IMR-90 (cell line): ENCODE measurements at regions not wholly inside any gene's neighbourhood (a gene's known extent, or its start where the extent isn't known, plus 50 kb on each side); places are given as distances from the start of the nearest gene placed in this dataset.

ENCODE experiments used
- ATAC-seq: fragments of 200-7000 bp; cut with Tn5 transposase; 2 replicates; pipeline ENCODE4 v1.9.1; 2020; ENCODE audit warnings: low read depth, mild to moderate bottlenecking, moderate library complexity
- BruUV-seq: library from RNA; stranded (reverse); fragments of 400-500 nt; replicated peaks from 2 replicates; lab custom pipeline; 2021; lab: Mats Ljungman, UMichigan
- CTCF ChIA-PET: fragments of 300-600 bp; formaldehyde crosslinking; extraction: SDS; loops from one replicate; lab custom pipeline; 2021; ENCODE audit warnings: antibody characterized with exemption; lab: Yijun Ruan, JAX
- POLR2A ChIA-PET: fragments of 300-600 bp; sonication (Branson Sonifier 250); formaldehyde crosslinking; loops from one replicate; lab custom pipeline; 2022; ENCODE audit warnings: antibody characterized with exemption; ENCODE audit not compliant: unreplicated experiment; lab: Charles Lee
- DNase-seq: peaks from one replicate; pipeline ENCODE4 v3.0.0; 2013
- H2AFZ ChIP-seq: replicated peaks from 2 replicates; pipeline ENCODE3; 2013; ENCODE audit warnings: low read length, mild to moderate bottlenecking; ENCODE audit not compliant: poor library complexity
- H2AK5ac ChIP-seq: 2 replicates; pipeline ENCODE4 v1.6.1; 2013; ENCODE audit warnings: low read depth, low read length, inconsistent platforms
- H2AK9ac ChIP-seq: replicated peaks from 2 replicates; pipeline ENCODE3; 2013; ENCODE audit warnings: mild to moderate bottlenecking, low read depth, low read length, moderate library complexity; ENCODE audit not compliant: poor library complexity
- H2BK120ac ChIP-seq: 2 replicates; pipeline ENCODE4 v1.6.1; 2013; ENCODE audit warnings: low read depth, low read length, inconsistent platforms
- H2BK15ac ChIP-seq: 3 replicates; pipeline ENCODE4 v1.6.1; 2013; ENCODE audit warnings: low read depth, low read length, inconsistent platforms
- H2BK20ac ChIP-seq: 2 replicates; pipeline ENCODE4 v1.6.1; 2013; ENCODE audit warnings: low read depth, mild to moderate bottlenecking, inconsistent platforms, low read length, moderate library complexity
- H2BK5ac ChIP-seq: 2 replicates; pipeline ENCODE4 v1.6.1; 2013; ENCODE audit warnings: mild to moderate bottlenecking, low read depth, low read length, inconsistent platforms; ENCODE audit not compliant: poor library complexity, severe bottlenecking
- H3K14ac ChIP-seq: replicated peaks from 2 replicates; pipeline ENCODE4 v1.6.1; 2013; ENCODE audit warnings: low read depth, low read length, inconsistent platforms
- H3K18ac ChIP-seq: 2 replicates; pipeline ENCODE4 v1.6.1; 2013; ENCODE audit warnings: low read depth, low read length, control low read depth
- H3K23ac ChIP-seq: 2 replicates; pipeline ENCODE4 v1.6.1; 2013; ENCODE audit warnings: low read depth, low read length, inconsistent platforms
- H3K27ac ChIP-seq: 2 replicates; pipeline ENCODE4 v1.5.1; 2013; ENCODE audit warnings: mild to moderate bottlenecking, control low read depth, low read length; ENCODE audit not compliant: insufficient read depth
- H3K27me3 ChIP-seq: 2 replicates; pipeline ENCODE4 v1.6.1; 2013; ENCODE audit warnings: low read length; ENCODE audit not compliant: control insufficient read depth, insufficient read depth
- H3K36me3 ChIP-seq: 2 replicates; pipeline ENCODE4 v1.6.1; 2013; ENCODE audit warnings: low read length, mixed read lengths; ENCODE audit not compliant: control insufficient read depth, insufficient read depth
- H3K4ac ChIP-seq: 2 replicates; pipeline ENCODE4 v1.6.1; 2013; ENCODE audit warnings: low read depth, low read length, inconsistent platforms
- H3K4me1 ChIP-seq: 2 replicates; pipeline ENCODE4 v1.6.1; 2013; ENCODE audit warnings: low read length, mixed read lengths; ENCODE audit not compliant: control insufficient read depth, insufficient read depth
- H3K4me2 ChIP-seq: 2 replicates; pipeline ENCODE4 v1.6.1; 2013; ENCODE audit warnings: low read depth, mild to moderate bottlenecking, control low read depth, low read length, moderate library complexity
- H3K4me3 ChIP-seq: 2 replicates; pipeline ENCODE4 v1.5.1; 2013; ENCODE audit warnings: low read depth, mild to moderate bottlenecking, control low read depth, low read length, moderate library complexity; ENCODE audit not compliant: insufficient read depth
- H3K56ac ChIP-seq: 2 replicates; pipeline ENCODE4 v1.6.1; 2013; ENCODE audit warnings: low read length, inconsistent platforms; ENCODE audit not compliant: insufficient read depth; ENCODE audit errors: extremely low read depth
- H3K79me1 ChIP-seq, 2 experiments: 2 replicates each; pipeline ENCODE4 v1.6.1; 2013; ENCODE audit warnings: low read length in 2 of 2, inconsistent platforms in 1 of 2, low read depth in 1 of 2
- H3K9ac ChIP-seq: 2 replicates; pipeline ENCODE4 v1.6.1; 2013; ENCODE audit warnings: low read depth, low read length, control low read depth
- H3K9me1 ChIP-seq: 2 replicates; pipeline ENCODE4 v1.6.1; 2013; ENCODE audit warnings: low read length, inconsistent platforms; ENCODE audit not compliant: insufficient read depth
- H3K9me3 ChIP-seq: 2 replicates; pipeline ENCODE4 v1.6.1; 2013; ENCODE audit warnings: low read length; ENCODE audit not compliant: control insufficient read depth, insufficient read depth
- H4K20me1 ChIP-seq: 2 replicates; pipeline ENCODE4 v1.6.1; 2013; ENCODE audit warnings: low read length, inconsistent platforms; ENCODE audit not compliant: insufficient read depth
- H4K5ac ChIP-seq: 2 replicates; pipeline ENCODE4 v1.6.1; 2013; ENCODE audit warnings: mild to moderate bottlenecking, low read depth, low read length, control low read depth
- H4K8ac ChIP-seq, 2 experiments: 2 replicates each; pipeline ENCODE4 v1.6.1; 2013; ENCODE audit warnings: low read depth in 2 of 2, low read length in 2 of 2, control low read depth in 1 of 2, inconsistent platforms in 1 of 2
- H4K91ac ChIP-seq: 2 replicates; pipeline ENCODE4 v1.6.1; 2013; ENCODE audit warnings: low read depth, low read length, inconsistent platforms; ENCODE audit not compliant: insufficient read depth
- RCOR1 ChIP-seq: IDR thresholded peaks from 2 replicates; pipeline ENCODE4 v1.6.1; 2012; ENCODE audit warnings: mild to moderate bottlenecking, low read length, improper control_type of control experiment; ENCODE audit not compliant: insufficient replicate concordance
- WGBS, 2 experiments: methylation state at CpG; one replicate each; pipeline versions ENCODE4 v1.1.5 to v1.1.7; 2013; ENCODE audit warnings: missing lambda C conversion rate in 2 of 2; ENCODE audit not compliant: insufficient read length in 1 of 2; ENCODE audit errors: extremely low coverage in 2 of 2; 5-methylcytosine and 5-hydroxymethylcytosine counted together
- dilution Hi-C: fragments of 300-500 bp; cut with HindIII; formaldehyde crosslinking; loops from one replicate; pipeline ENCODE4 v1.14.3; 2018; ENCODE audit warnings: low sequenced_read_pairs; ENCODE audit not compliant: unreplicated experiment
- in situ Hi-C: fragments of 300-500 bp; cut with MboI; formaldehyde crosslinking; loops from 3 replicates; pipeline ENCODE4 v1.14.3; 2019; ENCODE audit warnings: low sequenced_read_pairs, inconsistent platforms, mixed read lengths
- intact Hi-C: fragments of 100-400 bp; cut with micrococcal nuclease; formaldehyde crosslinking; loops from 2 replicates; pipeline ENCODE4 v1.10.0; 2022

- H2BK120ac ChIP-seq, result no peak overlapping the region
- in situ Hi-C loops, result no loop called here
- dilution Hi-C loops, result no loop called here
- no peaks in the 10 kb centered on the region for H3K79me1 ChIP-seq
- H3K4me2 ChIP-seq, result no peak overlapping the region
- no peak overlapping the region for H4K91ac ChIP-seq
- H3K4me3 ChIP-seq, result no peak overlapping the region
- no peak overlapping the region for H2BK5ac ChIP-seq
- WGBS, 2 experiments, result no CpG with 5 or more reads among the region's 4 CpGs
- no peak for DNase-seq
- no peak overlapping the region for H2BK20ac ChIP-seq
- H3K9me1 ChIP-seq, result no peaks in the 10 kb centered on the region
- intact Hi-C loops, result no loop called here
- ChIA-PET POLR2A (no interaction called here), CTCF (interaction anchor here (0.6 to 1.5 kb wide), 2 partner anchors 9 to 10 kb away, joined by 3 read pairs; no protein-coding TSS in a partner anchor)
- H4K8ac ChIP-seq, result no peak overlapping the region
- no peak for TF ChIP-seq RCOR1
- H3K27ac ChIP-seq, result no peak overlapping the region
- no peaks in the 10 kb centered on the region for H4K20me1 ChIP-seq
- BruUV-seq, result no TSS peak
- H4K5ac ChIP-seq, result no peak overlapping the region
- peaks cover 40% of the 10 kb centered on the region for H3K27me3 ChIP-seq
- no peak for ATAC-seq
- H3K18ac ChIP-seq, result no peak overlapping the region
- H3K9ac ChIP-seq, result no peak overlapping the region
- H3K4ac ChIP-seq, result no peak overlapping the region
- H3K9me3 ChIP-seq, result no peaks in the 10 kb centered on the region
- H3K4me1 ChIP-seq, result peaks cover 4% of the 10 kb centered on the region; the same call in 1 of the 2 replicates
- H3K14ac ChIP-seq, result no peak overlapping the region
- H3K56ac ChIP-seq, result no peak overlapping the region
- H2AFZ ChIP-seq, result no peak overlapping the region
- no peak overlapping the region for H2AK9ac ChIP-seq
- no peak overlapping the region for H3K23ac ChIP-seq
- no peak overlapping the region for H2BK15ac ChIP-seq
- no peak overlapping the region for H2AK5ac ChIP-seq
- H3K36me3 ChIP-seq, result no peaks in the 10 kb centered on the region
These were observed 151.1 kb downstream of the DACT1 start for GRCh38 chr14:58788655-58789503.
